ENCODE measurements at regions not wholly inside any gene's neighbourhood (a gene's known extent, or its start where the extent isn't known, plus 50 kb on each side); places are given as distances from the start of the nearest gene placed in this dataset.

GRCh38 chr2:37864217-37864616, 60.9 kb upstream of the RMDN2 start:
- Histone ChIP-seq H3K4me3 (ENCODE audit: insufficient read depth, low read length) (no peak overlapping the region), H3K9me3 (ENCODE audit: low read depth, low read length) (no peaks in the 10 kb centered on the region), H3K27ac (ENCODE audit: low read depth, low read length) (no peak overlapping the region), H3K4me1 (ENCODE audit: insufficient read depth, low read length) (peaks cover under 1% of the 10 kb centered on the region), H3K4me2 (ENCODE audit: insufficient read depth, low read length) (no peak overlapping the region), H2AFZ (ENCODE audit: low read length) (no peak overlapping the region), H4K20me1 (ENCODE audit: insufficient read depth, low read length) (no peaks in the 10 kb centered on the region), H3K79me2 (ENCODE audit: insufficient read depth, low read length) (no peaks in the 10 kb centered on the region), H3K27me3 (ENCODE audit: insufficient read depth, low read length) (no peaks in the 10 kb centered on the region), H3K36me3 (ENCODE audit: insufficient read depth, low read length) (no peaks in the 10 kb centered on the region)
- no peak for TF ChIP-seq CTCF (IDR thresholded peaks at IDR 0.05; ENCODE audit: extremely low read depth, low read depth, low read length)
- DNase-seq (ENCODE audit: insufficient read length, low spot score, missing footprints), result no peak

- no peaks in the 10 kb centered on the region for H4K20me1 ChIP-seq (ENCODE audit: insufficient read depth, low read length)
- no peaks in the 10 kb centered on the region for H3K36me3 ChIP-seq (ENCODE audit: insufficient read depth, low read length)
- no peak for TF ChIP-seq CTCF (IDR thresholded peaks at IDR 0.05; ENCODE audit: extremely low read depth, low read depth, low read length)
- H3K79me2 ChIP-seq (ENCODE audit: insufficient read depth, low read length), result no peaks in the 10 kb centered on the region
- no peak for DNase-seq (ENCODE audit: insufficient read length, low spot score, missing footprints)
- H3K9me3 ChIP-seq (ENCODE audit: low read depth, low read length), result no peaks in the 10 kb centered on the region
- no peaks in the 10 kb centered on the region for H3K27me3 ChIP-seq (ENCODE audit: insufficient read depth, low read length)
- no peak overlapping the region for H3K27ac ChIP-seq (ENCODE audit: low read depth, low read length)
- no peak overlapping the region for H2AFZ ChIP-seq (ENCODE audit: low read length)
- H3K4me2 ChIP-seq (ENCODE audit: insufficient read depth, low read length), result no peak overlapping the region
- peaks cover 7% of the 10 kb centered on the region for H3K4me1 ChIP-seq (ENCODE audit: insufficient read depth, low read length)
- no peak overlapping the region for H3K4me3 ChIP-seq (ENCODE audit: insufficient read depth, low read length)
Observed at GRCh38 chr2:37865640-37866039, 59.4 kb upstream of the RMDN2 start.

GRCh38 chr2:37866171-37866934, 58.7 kb upstream of the RMDN2 start:
- peaks cover 14% of the 10 kb centered on the region for H3K4me1 ChIP-seq (ENCODE audit: insufficient read depth, low read length)
- no peak for DNase-seq (ENCODE audit: insufficient read length, low spot score, missing footprints)
- no peaks in the 10 kb centered on the region for H3K79me2 ChIP-seq (ENCODE audit: insufficient read depth, low read length)
- no peaks in the 10 kb centered on the region for H3K9me3 ChIP-seq (ENCODE audit: low read depth, low read length)
- no peak overlapping the region for H3K27ac ChIP-seq (ENCODE audit: low read depth, low read length)
- H3K4me2 ChIP-seq (ENCODE audit: insufficient read depth, low read length), result no peak overlapping the region
- H3K4me3 ChIP-seq (ENCODE audit: insufficient read depth, low read length), result no peak overlapping the region
- H4K20me1 ChIP-seq (ENCODE audit: insufficient read depth, low read length), result no peaks in the 10 kb centered on the region
- no peaks in the 10 kb centered on the region for H3K36me3 ChIP-seq (ENCODE audit: insufficient read depth, low read length)
- H3K27me3 ChIP-seq (ENCODE audit: insufficient read depth, low read length), result no peaks in the 10 kb centered on the region
- no peak for TF ChIP-seq CTCF (IDR thresholded peaks at IDR 0.05; ENCODE audit: extremely low read depth, low read depth, low read length)
- no peak overlapping the region for H2AFZ ChIP-seq (ENCODE audit: low read length)

- no peak for DNase-seq (ENCODE audit: insufficient read length, low spot score, missing footprints)
- no peaks in the 10 kb centered on the region for H3K27me3 ChIP-seq (ENCODE audit: insufficient read depth, low read length)
Observed at GRCh38 chr2:37867166-37867565, 57.9 kb upstream of the RMDN2 start.

More at GRCh38 chr2:37867166-37867565, 57.9 kb upstream of the RMDN2 start:
- H3K4me1 ChIP-seq (ENCODE audit: insufficient read depth, low read length), result peaks cover 22% of the 10 kb centered on the region
- H3K79me2 ChIP-seq (ENCODE audit: insufficient read depth, low read length), result no peaks in the 10 kb centered on the region
- no peak for TF ChIP-seq CTCF (IDR thresholded peaks at IDR 0.05; ENCODE audit: extremely low read depth, low read depth, low read length)
- H3K9me3 ChIP-seq (ENCODE audit: low read depth, low read length), result no peaks in the 10 kb centered on the region
- no peaks in the 10 kb centered on the region for H3K36me3 ChIP-seq (ENCODE audit: insufficient read depth, low read length)
- H4K20me1 ChIP-seq (ENCODE audit: insufficient read depth, low read length), result no peaks in the 10 kb centered on the region
- no peak overlapping the region for H3K4me2 ChIP-seq (ENCODE audit: insufficient read depth, low read length)
- H3K4me3 ChIP-seq (ENCODE audit: insufficient read depth, low read length), result no peak overlapping the region
- H3K27ac ChIP-seq (ENCODE audit: low read depth, low read length), result no peak overlapping the region
- H2AFZ ChIP-seq (ENCODE audit: low read length), result no peak overlapping the region
